ENCODE measurements at regions not wholly inside any gene's neighbourhood (a gene's known extent, or its start where the extent isn't known, plus 50 kb on each side); places are given as distances from the start of the nearest gene placed in this dataset.

DNA sequence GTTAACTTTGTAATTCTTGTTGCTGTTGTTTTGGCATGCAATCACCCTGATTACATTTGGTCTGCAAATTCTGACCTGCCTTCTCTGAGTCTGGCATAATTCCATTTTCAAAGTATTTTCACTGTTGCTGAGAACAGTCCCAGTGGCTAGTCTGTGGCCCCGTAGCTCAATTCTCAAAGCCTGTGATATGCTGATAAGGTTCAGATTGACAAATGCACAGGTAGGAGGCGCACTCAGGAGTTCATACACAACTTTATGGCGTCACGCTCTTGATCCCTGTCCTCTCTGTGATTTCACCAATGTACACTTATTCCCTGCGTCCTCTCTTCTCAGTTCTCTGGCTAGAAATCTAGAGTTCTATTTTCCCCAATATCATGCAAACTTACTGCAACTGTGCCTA lies 376.6 kb upstream of the SLCO3A1 start:
- DNase-seq = no peak

DNA sequence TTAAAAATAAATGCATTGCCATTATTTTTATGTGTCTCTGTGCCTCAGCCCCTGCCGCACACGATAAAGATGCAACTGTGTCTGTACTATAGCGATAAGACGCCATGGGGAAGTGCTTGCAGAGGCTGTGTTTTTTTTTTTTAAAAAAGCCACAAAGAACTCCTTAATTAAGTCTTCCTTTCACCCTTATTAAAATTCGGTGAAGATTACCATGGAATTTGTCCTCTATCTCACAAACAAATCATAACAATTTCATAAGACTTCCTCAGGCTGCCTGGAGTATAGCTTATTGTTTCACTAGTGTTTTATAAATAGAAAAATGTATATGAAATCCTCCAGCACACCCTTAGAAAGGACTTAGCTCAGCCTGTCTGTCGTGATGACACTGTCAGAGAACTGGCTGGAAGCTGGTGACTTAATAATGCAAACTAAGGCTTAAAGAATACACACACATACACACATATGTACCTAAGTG lies 374.8 kb upstream of the SLCO3A1 start:
- DNase-seq = no peak

DNA sequence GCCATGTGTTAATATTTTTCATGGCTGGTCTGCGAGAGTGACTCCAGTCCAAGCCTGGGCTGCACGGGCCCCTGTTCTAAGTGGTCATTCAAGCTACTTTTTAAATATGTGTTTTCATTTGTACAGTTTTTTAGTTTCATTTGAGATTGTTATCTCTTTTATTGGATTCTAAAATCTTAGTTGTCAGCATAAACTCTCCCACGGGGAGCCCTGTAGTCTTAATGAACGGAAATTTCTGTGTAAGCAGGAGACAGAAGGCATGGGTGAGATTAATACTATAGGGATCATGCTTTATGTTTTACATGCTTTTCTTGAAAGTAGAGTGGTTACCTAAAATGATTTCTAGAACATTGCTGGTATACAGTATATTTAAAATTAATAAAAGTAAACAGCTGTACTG lies 373.1 kb upstream of the SLCO3A1 start:
- no peak for DNase-seq

DNA sequence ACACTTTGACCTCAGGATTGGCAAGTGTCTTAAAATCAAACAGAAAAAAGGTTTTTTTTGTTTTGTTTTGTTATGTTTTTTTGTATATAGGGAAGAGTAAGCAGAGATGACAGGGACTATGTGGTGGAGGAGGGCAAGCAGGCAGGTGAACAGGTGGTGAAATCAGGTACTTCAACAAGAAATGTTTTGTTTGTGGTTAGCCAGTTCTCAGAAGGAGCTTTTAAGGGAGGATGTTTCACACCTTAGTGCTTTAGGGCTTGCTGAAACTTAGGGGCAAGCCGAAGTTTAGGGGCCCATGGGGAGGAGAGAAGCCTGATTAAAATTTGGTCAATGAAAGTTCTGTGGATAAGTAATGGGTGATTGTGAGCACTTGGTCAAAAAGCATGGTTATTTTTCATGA lies 370.7 kb upstream of the SLCO3A1 start:
- DNase-seq = no peak

DNA sequence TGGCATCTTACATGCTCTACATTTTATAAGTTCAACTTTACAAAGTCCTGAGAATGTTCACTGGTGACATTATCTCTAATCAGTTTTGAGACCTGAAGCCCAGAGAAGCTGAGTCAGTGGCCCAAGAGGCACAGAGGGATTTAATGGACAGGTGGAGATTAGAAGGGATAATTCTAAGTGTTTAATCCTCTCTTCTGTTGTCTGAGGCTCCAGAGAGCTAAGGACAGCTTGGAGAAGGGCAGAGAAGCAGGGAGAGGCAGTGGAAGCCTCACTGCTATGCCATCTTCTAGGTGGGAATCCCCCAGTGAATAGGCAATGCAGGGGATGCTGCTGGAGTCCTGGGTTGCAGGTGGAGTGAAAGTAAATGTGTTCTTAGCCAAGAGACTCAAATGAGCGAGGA lies 369.4 kb upstream of the SLCO3A1 start:
- no peak for DNase-seq

DNA sequence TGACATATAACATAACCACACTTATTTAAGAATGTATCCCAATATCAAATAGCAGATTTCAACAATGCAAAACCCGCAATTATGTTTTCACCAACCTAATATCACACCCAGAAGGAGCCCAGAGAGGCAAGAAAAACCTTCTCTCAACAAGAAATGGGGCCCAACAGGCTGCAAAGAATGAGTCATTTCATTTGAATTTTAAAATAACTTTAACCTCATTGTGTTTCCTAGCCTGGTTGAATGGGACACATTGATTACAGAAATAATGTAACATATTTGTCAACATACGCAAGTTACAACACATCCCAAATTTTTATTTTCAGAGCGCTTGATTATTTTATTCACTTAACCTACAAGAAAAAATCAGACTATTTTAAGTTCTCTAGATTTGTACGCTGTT lies 365.1 kb upstream of the SLCO3A1 start:
- DNase-seq = no peak

DNA sequence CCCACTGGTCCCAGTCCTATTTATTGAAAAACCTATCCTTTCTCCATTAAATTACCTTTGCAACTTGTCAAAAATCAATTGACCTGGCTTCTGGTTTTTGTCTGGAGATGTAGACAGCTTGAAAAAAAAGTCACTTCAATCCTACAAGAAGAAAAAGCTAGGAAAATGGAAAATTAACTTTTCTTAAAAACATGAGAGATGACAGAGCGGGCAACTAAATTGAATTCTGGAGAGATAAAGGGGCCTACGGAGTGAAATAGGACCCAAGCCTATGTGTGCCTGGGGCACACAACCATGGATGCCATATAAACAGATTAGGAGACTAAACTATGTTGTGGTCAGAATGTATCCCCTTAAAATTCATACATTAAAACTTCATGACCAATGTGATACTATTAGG lies 363.3 kb upstream of the SLCO3A1 start:
- DNase-seq = no peak

DNA sequence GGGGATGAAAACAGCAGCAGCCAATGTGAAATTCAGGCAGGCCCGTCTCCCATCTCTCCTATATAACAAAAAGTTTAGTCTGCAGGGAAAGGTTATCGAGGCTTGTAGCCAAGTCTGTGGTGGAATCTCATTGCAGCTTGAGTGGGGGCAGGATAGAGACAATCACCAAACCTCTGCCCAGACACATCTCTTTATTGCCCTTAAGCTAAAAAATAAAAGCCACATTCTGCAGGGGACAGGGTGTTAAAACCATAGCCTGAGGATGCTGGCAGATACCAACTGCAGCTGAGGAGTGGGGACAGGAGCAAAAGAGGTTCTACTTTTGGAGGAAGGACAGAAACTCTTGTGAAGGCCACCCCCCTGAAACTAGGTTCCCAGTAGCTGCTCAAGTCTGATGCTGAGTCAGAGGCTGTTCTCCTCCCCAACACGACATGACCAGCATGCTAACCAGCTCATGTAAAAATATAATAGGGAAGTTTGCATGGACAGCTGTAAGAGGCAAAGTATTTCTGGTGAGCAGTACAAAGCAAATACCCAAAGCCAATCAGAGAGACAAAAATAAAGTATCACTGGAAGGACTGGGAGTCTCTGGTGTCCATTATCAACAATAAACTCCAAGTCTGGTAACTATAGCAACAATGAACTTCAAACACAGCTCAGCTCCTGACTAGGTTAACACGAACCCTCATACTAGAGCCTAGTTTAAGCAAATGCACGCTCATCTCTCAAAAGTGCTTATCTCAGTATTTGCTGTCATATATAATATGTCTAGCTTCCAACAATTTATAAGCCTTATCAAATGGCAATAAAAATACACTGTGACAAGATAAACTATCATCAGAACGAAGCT lies 362.2 kb upstream of the SLCO3A1 start:
- DNase-seq = no peak

DNA sequence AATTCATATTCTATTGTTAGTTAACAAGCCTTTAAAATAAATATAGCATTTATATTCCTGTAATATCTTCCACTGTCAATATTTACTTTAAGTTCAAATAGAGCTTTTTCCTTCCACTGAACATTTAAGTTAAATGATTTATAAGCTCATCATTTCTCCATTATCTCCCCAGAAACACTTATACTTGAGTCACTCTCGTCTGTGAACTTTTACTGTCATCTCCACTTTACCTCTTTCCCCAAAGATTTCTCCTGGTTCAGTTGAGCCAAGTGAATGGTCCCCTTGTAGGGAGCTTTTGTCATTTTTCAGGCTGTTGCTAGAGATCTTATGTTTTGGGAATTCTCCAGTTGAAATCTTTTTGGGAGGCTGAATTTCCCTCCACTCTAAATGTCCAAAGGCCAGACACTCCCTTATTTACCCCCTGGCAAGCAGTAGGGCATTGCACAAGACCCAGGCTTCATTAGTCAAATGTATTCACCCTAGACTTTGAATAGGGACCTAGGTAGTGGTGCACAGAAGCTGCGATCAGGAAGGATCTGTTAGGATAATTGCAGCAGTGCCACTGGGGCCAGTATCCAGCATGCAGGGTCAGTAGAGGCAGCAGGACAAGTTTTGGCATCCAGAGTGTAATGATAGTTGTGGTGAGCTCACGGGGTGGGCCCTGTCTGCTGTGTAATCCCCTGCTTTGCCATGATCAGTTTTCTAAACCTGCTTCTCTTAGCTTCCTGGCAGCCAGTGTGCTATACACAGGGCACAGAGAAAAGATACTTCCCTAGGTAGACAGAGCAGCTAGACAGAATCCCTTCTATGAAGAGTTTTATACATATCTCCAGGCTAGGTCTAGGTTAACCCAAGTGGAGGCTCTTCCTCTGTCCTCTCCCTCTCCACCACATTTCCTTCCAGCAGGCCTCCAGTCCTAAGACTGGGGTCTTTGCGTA lies 356.5 kb upstream of the SLCO3A1 start:
- no peak for DNase-seq

DNA sequence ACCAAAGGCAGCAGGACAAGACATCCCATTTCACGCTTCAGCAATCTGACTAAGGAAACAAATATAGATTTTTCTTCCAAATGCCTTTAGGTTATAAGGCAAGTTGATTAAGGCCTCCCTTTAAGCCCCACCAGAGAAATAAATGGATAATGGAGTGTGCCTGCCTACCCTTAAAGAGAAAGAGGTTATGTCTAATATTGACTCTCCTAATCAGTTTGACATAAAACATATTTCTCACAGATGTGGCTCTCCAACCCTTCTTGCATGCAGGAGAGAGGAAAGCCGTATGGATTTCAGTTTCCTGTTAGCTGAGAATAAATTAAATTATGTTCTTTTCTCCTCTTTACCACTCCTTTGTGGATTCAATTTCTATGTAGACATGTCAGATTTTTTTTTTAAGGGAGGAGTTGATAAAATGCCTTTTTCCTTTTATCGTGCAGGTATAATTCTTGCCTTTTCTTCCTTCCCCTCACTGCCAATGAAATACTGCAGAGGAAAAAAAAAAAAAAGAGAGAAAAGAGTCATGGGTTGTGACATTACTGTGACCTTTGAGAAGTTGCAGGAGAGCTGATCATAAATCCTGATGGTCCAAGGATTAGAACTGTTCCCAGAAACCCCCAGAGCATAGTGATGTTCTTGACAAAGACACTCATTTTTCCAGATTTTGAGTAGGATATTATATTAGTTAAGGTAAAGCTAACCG lies 355.3 kb upstream of the SLCO3A1 start:
- no peak for DNase-seq

DNA sequence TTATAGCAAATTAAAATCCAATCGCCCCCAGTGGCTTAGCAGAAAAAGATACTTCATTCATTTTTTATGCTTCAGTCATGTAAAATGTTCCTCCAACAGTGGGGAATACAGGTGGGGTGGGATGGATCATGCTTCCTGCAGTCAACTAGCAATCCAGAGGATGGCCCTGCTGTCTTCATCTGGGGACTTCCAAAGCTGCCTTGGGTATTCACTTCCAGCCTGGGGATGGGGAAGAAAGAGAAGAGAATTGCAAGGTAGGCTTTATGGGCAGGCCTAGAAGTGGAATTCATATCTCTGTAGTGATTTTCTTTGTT lies 354.8 kb upstream of the SLCO3A1 start:
- DNase-seq = no peak

DNA sequence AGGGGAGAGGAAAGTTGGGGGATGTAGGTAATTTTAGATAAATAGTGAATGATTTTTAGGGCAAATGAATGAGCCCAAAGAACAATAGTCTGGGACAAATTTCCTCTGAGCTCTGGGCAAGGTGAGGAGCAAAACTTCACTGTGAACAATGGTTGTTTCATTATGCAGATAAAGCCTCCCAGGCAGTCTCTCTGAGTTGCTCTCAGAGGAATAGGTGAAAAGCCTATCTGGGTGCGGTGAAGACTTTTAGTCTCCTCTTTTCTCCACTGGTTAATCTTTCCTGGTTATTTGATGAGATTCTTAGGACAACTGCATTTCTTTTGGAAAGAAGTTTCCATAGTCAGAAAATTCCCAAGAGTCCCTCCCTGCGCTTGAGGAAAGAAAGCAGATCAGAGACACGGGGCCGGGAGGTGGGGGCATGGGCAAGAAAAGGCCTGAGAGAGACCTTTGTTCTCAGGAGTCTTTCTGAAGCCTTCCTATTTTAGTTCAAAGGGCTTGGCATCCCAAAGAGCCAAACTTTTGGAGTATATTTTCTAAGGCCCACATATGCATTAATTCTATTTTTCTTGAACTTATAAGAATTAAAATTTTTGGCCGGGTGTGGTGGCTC lies 353.6 kb upstream of the SLCO3A1 start:
- DNase-seq = no peak

DNA sequence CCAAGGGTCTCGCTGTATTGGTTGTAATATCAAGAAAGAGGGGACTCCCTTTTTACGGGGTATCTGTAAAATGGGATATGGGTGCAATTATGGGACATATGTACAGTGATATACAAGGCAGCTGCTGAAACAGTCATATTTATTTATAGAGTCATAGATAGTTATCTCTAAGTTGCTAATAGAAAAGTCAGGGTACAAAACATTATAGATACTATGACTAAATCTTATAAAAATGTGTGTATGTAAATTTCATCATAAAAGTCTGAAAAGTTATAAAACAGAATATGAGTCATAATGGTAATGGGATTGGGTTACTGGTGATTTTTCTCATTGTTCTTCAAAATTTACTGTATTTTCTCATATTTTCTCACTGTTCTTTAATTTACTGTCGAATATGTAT lies 344.9 kb upstream of the SLCO3A1 start:
- no peak for DNase-seq

DNA sequence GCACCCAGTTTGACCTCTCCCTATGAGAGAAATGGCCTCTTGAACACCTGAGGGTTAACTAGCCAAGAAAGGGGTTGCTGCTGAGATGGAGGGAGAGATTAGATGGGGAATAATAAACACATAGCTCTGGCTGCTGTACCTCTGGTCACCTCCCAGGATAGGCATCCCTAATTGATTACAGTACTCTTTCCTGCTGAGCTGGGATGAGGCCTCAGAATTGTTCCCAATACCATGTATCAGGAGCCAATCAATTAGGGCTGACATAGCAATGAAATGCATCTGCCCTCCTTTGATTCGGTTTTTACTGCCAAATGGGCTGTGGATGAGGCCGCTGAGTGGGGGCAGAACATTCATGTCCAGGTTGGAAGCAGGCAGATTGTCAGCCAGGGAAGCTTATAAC lies 339.4 kb upstream of the SLCO3A1 start:
- no peak for DNase-seq

DNA sequence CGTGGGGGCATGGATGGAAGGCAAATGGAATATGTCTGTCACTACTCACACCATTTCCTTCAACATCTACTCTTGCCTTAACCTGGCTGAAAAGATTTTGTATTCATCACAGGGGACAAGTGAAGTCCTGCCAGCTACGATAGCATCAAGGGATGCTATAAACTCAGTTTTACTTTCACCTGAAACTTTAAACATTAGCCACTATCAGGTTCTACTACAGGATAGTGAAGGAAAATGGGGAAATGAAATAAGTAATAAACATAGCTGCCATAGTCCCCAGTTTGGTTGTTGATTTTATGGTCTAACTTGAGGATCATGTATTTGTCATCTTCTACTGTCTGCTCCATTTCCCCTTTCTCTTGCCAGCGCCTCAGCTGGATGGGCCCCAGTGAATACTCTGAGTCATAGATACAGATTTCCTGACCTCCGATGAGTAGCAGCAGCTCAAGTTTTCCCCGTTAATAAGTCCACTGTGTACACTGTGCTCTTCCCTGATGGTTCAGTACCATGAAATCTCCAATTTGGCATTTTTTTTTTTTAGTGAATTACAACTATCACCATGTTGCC lies 338.2 kb upstream of the SLCO3A1 start:
- DNase-seq = no peak

DNA sequence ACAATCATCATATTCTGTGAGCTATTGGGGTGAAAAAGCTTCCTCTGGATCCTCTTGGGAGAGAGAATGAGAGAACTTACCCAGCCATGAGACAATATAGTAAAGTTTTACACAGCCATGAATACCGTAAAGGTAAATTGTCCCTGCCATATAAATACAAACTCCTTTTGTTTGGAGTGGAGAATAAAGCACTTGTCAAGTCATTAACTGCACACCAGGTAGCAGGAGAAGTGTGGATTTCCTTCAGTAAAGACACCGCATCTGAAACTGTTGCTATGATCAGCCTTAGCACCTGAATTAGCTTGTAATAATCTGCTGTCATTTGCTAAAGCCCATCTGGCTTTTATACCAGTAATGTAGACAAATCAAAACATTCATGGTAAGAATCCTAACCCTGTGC lies 336.6 kb upstream of the SLCO3A1 start:
- DNase-seq = peak in 1 of 2 experiments; percentile 43

DNA sequence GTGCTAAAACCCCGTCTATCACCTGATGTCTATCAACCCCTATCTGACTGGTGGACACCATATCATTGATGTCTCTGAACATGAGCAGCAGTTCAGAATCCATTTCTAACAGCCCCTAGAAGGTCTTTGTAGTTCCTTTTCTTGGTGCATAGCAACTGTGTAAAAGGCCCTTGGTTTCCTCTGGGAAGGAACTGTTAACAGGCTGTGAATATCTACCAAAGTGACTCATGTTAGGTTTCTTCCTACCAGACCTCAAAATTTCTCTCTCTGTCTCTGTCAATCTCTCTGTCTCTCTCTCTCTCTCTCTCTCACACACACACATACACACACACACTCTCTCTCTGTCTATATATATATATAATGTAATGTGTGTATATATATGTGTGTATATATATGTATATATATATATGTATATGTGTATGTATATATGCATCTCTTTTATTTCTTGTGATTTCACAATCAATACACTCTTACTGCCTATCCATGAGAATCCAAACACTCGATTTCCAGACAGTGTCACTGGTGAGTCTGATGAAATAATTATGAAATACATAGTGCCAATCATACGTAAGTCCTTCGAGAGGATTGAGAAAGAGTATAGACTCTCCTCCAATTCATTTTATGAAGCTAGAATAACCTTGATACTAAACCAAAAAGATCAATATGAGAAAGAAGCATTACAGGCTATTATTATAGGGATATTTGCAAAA lies 335.9 kb upstream of the SLCO3A1 start:
- no peak for DNase-seq

DNA sequence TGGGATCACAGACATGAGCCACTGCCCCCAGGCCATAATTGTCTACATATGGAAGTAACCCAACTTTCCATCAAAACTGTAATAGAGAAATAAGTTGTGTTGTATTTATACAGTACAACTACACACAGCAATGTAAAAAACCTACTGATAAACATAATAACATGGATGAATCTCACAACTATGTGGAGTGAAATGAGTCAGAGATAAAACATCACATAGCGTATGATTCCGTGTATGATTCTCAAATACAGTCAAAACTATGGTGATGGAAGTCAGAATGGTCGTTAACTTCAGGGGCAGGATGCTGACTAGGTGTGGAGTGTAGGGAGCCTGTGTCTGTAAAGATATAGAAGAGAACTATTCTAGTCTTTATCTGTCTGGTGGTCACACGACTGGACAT lies 332.7 kb upstream of the SLCO3A1 start:
- DNase-seq = no peak

DNA sequence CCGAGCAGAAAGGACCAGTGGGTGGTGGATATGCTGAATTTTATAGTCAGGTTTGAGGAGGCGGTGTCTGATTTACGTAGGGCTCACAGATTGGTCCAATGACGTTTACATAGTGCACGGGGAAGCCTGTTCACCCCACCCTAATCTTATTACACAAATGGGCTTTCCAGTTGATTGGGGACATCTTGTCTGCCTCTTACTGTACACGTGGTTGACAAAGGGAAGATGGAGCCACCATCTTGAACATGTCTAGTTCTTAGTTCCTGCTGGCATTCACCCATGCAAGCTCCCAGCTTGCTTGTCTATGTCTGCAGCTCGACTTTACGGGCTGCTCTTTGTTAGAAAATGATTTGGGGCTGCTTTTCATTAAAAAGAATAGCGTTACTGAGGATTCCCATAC lies 332.0 kb upstream of the SLCO3A1 start:
- no peak for DNase-seq

DNA sequence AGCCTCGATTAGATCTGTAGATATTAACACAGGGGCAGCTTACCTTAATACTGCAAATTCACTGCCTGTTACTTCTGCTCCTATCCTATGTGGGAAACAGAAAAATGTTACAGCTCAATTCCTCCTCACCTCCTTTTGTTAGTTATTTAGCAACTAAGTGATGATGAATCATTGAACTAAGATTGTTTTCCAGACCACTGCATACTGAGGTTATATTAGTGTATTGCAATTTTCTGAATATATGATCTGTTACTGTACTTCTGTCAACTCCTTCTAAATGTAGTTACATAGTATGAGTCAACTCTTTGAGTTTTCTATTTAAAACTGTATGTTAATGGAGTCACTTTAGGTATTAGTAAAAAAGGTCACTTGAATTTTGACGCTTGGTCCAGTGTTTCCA lies 331.5 kb upstream of the SLCO3A1 start:
- no peak for DNase-seq

DNA sequence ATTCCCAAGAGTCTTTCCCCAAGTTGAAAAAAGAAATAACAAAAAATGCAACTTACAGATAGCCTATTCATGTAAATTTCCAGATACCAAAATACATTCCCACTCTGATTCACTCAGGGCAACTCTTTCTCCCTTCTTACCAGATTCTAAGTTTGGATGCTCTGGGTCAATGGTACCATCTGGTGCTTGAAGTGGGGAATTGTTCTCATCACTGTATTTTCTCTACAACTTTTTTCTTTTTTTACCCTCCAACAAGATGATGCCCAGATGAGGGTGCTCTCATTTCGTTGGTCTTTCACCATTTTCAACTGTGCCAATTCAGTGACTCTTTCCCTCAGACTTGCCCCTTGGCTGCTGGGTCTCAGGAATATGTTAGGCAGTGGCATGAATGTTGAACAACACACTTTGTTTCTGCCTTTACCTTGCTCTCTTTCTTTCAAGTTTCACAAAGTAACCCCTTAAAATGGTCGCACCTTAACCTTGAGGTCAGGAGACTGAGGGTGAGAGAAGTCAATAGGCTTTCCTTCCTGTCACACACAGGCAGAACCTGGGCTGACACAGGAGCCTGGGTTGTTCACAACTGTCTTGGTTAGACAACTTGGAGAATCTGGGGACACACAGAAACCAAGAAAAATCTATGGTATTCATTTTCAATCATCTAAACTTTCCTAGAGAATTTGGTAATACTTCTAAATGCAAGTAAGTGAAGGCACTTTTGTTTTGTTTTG lies 330.7 kb upstream of the SLCO3A1 start:
- no peak for DNase-seq
